K562 (cell line): ENCODE measurements at regions not wholly inside any gene's neighbourhood (a gene's known extent, or its start where the extent isn't known, plus 50 kb on each side); places are given as distances from the start of the nearest gene placed in this dataset.

Experiments
- LARP7 ChIP-seq: fragments of 450-650 bp; IDR thresholded peaks from 2 replicates; pipeline ENCODE4 v1.6.1; 2016
- POU5F1 ChIP-seq: fragments of 150-350 bp; IDR thresholded peaks from 2 replicates; pipeline ENCODE4 v1.6.1; 2014; ENCODE audit warnings: borderline replicate concordance, low read length, low read depth, mild to moderate bottlenecking; ENCODE audit not compliant: partially characterized antibody
- ZNF766 ChIP-seq: fragments of 200-800 bp; sonication (Bioruptor generic); conservative IDR thresholded peaks from 2 replicates; pipeline ENCODE4 v1.6.1; 2016; ENCODE audit warnings: missing genetic modification characterization, missing compliant biosample characterization

DNA sequence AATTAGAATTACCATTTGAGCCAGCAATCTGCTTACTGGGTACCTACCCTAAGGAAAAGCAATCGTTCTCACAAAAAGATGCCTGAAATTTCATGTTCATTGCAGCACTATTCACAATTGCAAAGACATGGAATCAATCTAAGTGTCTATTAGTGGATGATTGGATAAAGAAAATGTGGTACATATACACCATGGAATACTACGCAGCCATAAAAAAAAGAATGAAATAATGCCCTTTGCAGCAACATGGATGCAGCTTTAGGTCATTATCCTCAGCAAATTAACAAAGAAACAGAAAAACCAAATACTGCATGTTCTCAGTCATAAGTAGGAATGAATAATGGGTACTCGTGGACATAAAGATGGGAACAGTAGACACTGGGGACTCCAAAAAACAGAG, 89.8 kb upstream of the MAP1LC3B2 start:
- TF ChIP-seq ZNF766 (CRISPR knock-in tag) (no peak), LARP7 (no peak), POU5F1 (no peak)
